Parathyroid adenoma (tissue), 2 donors: ENCODE measurements at regions not wholly inside any gene's neighbourhood (a gene's known extent, or its start where the extent isn't known, plus 50 kb on each side); places are given as distances from the start of the nearest gene placed in this dataset.

Experiments
- H2AFZ ChIP-seq: fragments of 300-600 bp; sonication (generic); one replicate; pipeline ENCODE4 v1.7.0; 2017; ENCODE audit warnings: antibody characterized with exemption, mild to moderate bottlenecking
- H3K27ac ChIP-seq: fragments of 300-600 bp; sonication (generic); one replicate; pipeline ENCODE4 v1.7.0; 2017
- H3K27me3 ChIP-seq: fragments of 300-600 bp; sonication (generic); one replicate; pipeline ENCODE4 v1.7.0; 2017; ENCODE audit warnings: low read length; ENCODE audit not compliant: control insufficient read depth, insufficient read depth
- H3K36me3 ChIP-seq: fragments of 300-600 bp; sonication (generic); one replicate; pipeline ENCODE4 v1.7.0; 2017; ENCODE audit warnings: low read length; ENCODE audit not compliant: control insufficient read depth, insufficient read depth
- H3K4me1 ChIP-seq: fragments of 300-600 bp; sonication (generic); one replicate; pipeline ENCODE4 v1.7.0; 2017; ENCODE audit warnings: control low read depth
- H3K4me2 ChIP-seq: fragments of 300-600 bp; sonication (generic); one replicate; pipeline ENCODE4 v1.7.0; 2017; ENCODE audit warnings: low read length
- H3K4me3 ChIP-seq: fragments of 300-600 bp; sonication (generic); one replicate; pipeline ENCODE4 v1.7.0; 2017; ENCODE audit warnings: low read depth, low read length
- H3K79me2 ChIP-seq: fragments of 300-600 bp; sonication (generic); one replicate; pipeline ENCODE4 v1.7.0; 2017; ENCODE audit warnings: control low read depth
- H3K9ac ChIP-seq: fragments of 300-600 bp; sonication (generic); one replicate; pipeline ENCODE4 v1.7.0; 2017; ENCODE audit warnings: mild to moderate bottlenecking
- H3K9me3 ChIP-seq: fragments of 300-600 bp; sonication (generic); one replicate; pipeline ENCODE4 v1.7.0; 2017; ENCODE audit warnings: low read length; ENCODE audit not compliant: control insufficient read depth
- TF ChIP-seq, protein P1 (sequence below): fragments of 300-600 bp; sonication (generic); IDR thresholded peaks from one replicate; pipeline ENCODE4 v1.7.0; 2017; ENCODE audit warnings: antibody characterized with exemption, mild to moderate bottlenecking
- donor health status: primary hyperparathyroidism.

DNA sequence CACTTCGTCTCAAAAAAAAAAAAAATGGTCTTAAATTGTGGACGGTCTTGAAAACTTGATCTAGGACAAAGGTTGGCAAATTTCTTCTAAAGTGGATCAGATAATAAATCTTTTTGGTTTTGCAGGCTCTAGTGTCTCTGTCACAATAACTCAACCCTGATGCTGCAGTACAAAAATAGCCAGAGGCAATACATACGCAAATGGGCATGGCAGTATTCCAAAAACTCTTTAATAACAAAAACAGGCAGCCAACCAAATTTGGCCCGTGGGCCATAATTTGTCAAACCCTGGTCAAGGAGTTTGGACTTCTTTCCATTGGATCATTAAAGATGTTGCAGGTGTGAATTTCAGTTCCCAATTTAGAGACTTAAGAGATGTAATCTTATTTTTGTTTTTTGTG is 93.5 kb upstream of the MRI1 start:
- Histone ChIP-seq H3K79me2 (no peaks in the 10 kb centered on the region), H3K4me3 (no peak overlapping the region), H3K27ac (no peak overlapping the region), H3K4me2 (no peak overlapping the region), H3K9ac (no peak overlapping the region), H3K27me3 (no peaks in the 10 kb centered on the region), H2AFZ (no peak overlapping the region), H3K36me3 (no peaks in the 10 kb centered on the region), H3K9me3 (no peaks in the 10 kb centered on the region), H3K4me1 (no peaks in the 10 kb centered on the region)
- TF ChIP-seq, protein P1, sequence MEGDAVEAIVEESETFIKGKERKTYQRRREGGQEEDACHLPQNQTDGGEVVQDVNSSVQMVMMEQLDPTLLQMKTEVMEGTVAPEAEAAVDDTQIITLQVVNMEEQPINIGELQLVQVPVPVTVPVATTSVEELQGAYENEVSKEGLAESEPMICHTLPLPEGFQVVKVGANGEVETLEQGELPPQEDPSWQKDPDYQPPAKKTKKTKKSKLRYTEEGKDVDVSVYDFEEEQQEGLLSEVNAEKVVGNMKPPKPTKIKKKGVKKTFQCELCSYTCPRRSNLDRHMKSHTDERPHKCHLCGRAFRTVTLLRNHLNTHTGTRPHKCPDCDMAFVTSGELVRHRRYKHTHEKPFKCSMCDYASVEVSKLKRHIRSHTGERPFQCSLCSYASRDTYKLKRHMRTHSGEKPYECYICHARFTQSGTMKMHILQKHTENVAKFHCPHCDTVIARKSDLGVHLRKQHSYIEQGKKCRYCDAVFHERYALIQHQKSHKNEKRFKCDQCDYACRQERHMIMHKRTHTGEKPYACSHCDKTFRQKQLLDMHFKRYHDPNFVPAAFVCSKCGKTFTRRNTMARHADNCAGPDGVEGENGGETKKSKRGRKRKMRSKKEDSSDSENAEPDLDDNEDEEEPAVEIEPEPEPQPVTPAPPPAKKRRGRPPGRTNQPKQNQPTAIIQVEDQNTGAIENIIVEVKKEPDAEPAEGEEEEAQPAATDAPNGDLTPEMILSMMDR: no peak

DNA sequence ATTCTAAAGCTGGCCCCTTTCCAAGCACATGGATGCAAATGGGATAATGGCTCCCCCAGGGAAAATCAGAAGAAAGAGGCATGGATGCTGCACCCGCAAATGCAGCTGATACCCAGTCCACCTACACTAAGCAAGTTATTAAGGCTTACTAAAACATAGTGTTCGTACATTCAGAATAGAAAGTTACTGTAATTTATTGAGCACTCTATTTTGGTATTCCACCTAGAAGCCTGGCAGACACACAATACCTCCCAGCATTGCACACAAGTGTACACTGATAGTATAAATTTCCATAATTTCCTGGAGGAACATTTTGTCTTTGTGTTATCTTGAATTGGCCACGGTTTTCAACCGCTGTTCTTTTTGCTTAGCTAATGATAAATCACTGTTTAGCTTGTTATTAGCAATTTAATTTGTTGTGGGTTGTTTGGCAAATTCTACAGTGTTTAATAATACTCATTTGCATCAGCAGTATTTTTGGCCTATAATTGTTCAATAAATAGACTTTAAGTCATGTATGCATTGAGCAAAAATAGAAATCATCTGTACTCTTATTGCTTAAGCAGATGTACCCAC is 94.5 kb upstream of the MRI1 start:
- Histone ChIP-seq H3K9me3 (no peaks in the 10 kb centered on the region), H3K36me3 (no peaks in the 10 kb centered on the region), H3K27ac (no peak overlapping the region), H2AFZ (no peak overlapping the region), H3K27me3 (no peaks in the 10 kb centered on the region), H3K79me2 (no peaks in the 10 kb centered on the region), H3K4me3 (no peak overlapping the region), H3K9ac (no peak overlapping the region), H3K4me2 (no peak overlapping the region), H3K4me1 (no peaks in the 10 kb centered on the region)
- TF ChIP-seq, protein P1: no peak

DNA sequence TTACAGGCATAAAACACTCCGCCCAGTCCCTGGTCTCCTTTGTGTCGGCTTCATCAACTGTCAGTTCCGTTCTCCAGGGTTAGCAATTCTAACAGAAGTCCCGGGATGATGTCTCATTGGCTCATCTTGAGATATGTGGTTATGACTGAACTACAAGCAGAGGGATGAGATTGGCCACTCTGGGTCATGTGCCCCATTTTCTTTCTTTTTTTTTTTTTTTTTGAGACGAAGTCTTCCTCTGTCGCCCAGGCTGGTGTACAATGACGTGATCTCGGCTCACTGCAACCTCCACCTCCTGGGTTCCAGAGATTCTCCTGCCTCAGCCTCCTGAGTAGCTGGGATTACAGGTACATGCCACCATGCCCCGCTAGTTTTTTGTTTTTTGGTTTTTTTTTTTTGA is 95.4 kb upstream of the MRI1 start:
- H3K4me1 ChIP-seq: no peaks in the 10 kb centered on the region
- H3K79me2 ChIP-seq: no peaks in the 10 kb centered on the region
- no peak overlapping the region for H3K4me2 ChIP-seq
- TF ChIP-seq, protein P1: no peak
- H3K9ac ChIP-seq: no peak overlapping the region
- no peaks in the 10 kb centered on the region for H3K9me3 ChIP-seq
- no peaks in the 10 kb centered on the region for H3K36me3 ChIP-seq
- no peak overlapping the region for H3K27ac ChIP-seq
- H2AFZ ChIP-seq: no peak overlapping the region
- H3K27me3 ChIP-seq: no peaks in the 10 kb centered on the region
- H3K4me3 ChIP-seq: no peak overlapping the region

DNA sequence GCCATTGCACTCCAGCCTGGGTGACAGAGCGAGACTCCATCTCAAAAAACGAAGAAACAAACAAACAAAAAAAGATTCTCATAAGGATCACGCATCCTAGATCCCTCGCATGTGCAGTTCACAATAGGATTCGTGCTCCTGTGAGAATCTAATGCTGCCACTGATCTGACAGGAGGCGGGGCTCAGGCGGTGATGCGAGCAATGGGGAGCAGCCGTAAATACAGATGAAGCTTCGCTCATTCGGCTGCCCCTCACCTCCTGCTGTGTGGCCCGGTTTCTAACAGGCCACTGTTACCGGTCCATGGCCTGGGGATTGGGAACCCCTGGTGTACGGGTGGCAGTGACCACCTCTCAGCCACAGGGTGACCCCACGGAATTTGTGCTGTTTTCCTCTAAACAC is 98.2 kb upstream of the MRI1 start:
- no peaks in the 10 kb centered on the region for H3K27me3 ChIP-seq
- H3K4me1 ChIP-seq: no peaks in the 10 kb centered on the region
- no peak overlapping the region for H3K4me2 ChIP-seq
- no peaks in the 10 kb centered on the region for H3K36me3 ChIP-seq
- H3K9me3 ChIP-seq: no peaks in the 10 kb centered on the region
- TF ChIP-seq, protein P1: no peak
- H3K9ac ChIP-seq: no peak overlapping the region
- no peak overlapping the region for H2AFZ ChIP-seq
- no peak overlapping the region for H3K4me3 ChIP-seq
- no peaks in the 10 kb centered on the region for H3K79me2 ChIP-seq
- H3K27ac ChIP-seq: no peak overlapping the region

DNA sequence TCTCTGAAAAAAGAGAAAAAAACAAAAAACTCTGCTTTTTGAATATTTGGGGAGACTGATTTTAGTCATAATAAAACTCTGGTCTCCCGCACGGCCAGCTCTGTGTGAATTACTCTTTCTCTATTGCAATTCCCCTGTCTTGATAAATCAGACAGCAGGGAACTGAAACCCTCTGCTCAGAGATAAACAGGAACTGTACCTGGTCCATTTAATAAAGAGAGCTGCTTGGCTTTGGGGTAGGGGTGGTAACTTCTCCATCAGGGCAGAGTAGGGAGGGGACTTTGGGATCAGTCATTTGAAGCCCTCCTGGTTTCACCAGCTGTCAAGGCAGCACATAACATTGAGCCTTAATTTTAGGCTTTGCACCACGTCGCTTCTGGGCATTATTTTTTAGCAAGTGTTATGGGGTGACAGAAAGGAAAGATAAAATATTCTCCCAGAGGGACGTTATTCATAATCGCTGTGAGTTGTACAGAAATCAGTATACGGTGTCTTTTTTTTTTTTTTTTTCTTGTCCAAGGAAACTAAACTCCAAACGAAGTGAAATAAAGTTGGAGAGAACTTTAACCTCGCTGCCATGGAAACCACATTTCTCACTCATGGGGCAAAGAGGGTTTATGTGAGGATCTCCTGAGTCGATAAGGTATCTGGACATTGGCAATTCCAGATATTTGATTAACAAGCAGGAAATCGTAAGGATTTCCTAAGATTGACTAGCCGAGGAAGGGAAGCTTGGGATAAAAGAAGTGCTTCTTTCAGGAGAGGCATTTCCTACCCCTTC is 99.0 kb upstream of the MRI1 start:
- no peak overlapping the region for H3K4me2 ChIP-seq
- H3K27me3 ChIP-seq: no peaks in the 10 kb centered on the region
- no peaks in the 10 kb centered on the region for H3K36me3 ChIP-seq
- no peak overlapping the region for H3K9ac ChIP-seq
- no peaks in the 10 kb centered on the region for H3K9me3 ChIP-seq
- H3K79me2 ChIP-seq: no peaks in the 10 kb centered on the region
- H3K4me3 ChIP-seq: no peak overlapping the region
- TF ChIP-seq, protein P1: no peak
- H3K27ac ChIP-seq: no peak overlapping the region
- H3K4me1 ChIP-seq: no peaks in the 10 kb centered on the region
- no peak overlapping the region for H2AFZ ChIP-seq
